ENCODE measurements at regions not wholly inside any gene's neighbourhood (a gene's known extent, or its start where the extent isn't known, plus 50 kb on each side); places are given as distances from the start of the nearest gene placed in this dataset.
"Not testable (repeated sequence)": the region's sequence is repeated elsewhere in the genome, so short reads cannot be mapped to it uniquely, and the experiment has no call there.

DNA sequence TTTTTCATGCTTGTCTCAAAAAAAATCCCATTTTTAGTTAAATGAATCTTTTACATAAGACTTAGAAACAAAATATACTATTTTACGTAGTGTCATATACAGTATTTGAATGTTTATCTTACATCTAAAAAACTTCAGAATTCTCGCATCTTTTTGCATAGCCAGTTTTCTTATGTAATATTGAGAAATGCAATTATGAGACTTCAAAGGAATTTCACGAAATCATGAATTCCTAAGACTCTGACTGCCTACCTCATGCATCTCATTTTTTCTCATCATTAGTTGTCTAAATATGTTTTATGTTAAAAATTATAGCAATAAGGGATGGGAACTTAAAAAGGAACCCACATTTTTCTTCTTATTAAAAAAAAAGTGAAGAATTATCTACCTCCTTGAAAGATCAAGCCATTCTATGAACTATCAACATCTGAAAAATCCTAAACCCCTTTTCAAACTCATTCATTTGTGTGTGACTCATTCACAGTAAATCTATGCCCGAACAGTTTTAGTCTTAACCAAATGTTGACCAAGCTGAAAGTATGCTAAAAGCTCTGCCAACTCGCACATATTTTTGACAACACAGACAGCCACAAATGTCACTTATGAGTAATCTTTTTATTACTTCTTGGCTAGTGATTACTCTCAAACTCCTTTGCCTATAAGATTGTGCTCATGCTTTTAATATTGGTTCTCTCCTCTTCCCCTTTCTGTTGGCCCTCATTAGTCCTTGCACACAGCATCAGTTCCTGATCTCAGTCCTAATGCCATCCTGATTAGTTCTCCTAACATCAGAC is 115.9 kb downstream of the DCLK3 start:
- intact Hi-C loops (cut with DNase I) = no loop called here
- Histone ChIP-seq H3K27ac (replicated peaks in 1 of 4) (no peak overlapping the region), H3K4me3 (no peak overlapping the region), H3K4me1 (no peaks in the 10 kb centered on the region), H3K9me3 (no peaks in the 10 kb centered on the region), H3K36me3 (no peaks in the 10 kb centered on the region), H3K27me3 (no peaks in the 10 kb centered on the region)
- TF ChIP-seq POLR2AphosphoS5 (IDR thresholded peaks at IDR 0.05) (no peak), POLR2A (IDR thresholded peaks at IDR 0.05; ENCODE audit: low read depth) (no peak), EP300 (IDR thresholded peaks at IDR 0.05) (no peak)
- TF ChIP-seq, protein P1, sequence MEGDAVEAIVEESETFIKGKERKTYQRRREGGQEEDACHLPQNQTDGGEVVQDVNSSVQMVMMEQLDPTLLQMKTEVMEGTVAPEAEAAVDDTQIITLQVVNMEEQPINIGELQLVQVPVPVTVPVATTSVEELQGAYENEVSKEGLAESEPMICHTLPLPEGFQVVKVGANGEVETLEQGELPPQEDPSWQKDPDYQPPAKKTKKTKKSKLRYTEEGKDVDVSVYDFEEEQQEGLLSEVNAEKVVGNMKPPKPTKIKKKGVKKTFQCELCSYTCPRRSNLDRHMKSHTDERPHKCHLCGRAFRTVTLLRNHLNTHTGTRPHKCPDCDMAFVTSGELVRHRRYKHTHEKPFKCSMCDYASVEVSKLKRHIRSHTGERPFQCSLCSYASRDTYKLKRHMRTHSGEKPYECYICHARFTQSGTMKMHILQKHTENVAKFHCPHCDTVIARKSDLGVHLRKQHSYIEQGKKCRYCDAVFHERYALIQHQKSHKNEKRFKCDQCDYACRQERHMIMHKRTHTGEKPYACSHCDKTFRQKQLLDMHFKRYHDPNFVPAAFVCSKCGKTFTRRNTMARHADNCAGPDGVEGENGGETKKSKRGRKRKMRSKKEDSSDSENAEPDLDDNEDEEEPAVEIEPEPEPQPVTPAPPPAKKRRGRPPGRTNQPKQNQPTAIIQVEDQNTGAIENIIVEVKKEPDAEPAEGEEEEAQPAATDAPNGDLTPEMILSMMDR (IDR thresholded peaks at IDR 0.05) = no peak
- 60% methylated on average over 5 of the region's 5 CpGs for WGBS
- no peak for DNase-seq (ENCODE audit: extremely low spot score)

DNA sequence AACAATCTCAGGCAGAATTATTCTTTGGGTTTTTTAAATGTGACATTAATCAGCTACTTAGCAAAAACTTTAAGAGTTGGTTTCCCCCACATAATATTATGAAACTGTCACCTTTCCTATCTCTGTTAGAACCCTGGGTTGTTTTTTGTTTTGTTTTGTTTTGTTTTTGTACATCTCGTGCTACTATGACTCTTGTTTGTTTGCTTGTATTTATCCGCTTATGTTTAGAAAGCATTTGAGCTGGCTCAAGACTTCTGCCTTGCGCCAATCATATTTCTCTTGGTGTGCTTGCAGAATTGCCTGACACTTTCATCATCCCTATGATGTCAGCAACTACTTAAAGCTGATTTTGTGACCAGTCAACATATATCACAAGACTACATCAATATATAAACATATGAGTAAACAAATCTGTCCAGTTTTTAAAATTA is 116.9 kb downstream of the DCLK3 start:
- Histone ChIP-seq H3K27ac (replicated peaks in 1 of 4) (no peak overlapping the region), H3K27me3 (no peaks in the 10 kb centered on the region), H3K4me3 (no peak overlapping the region), H3K9me3 (no peaks in the 10 kb centered on the region), H3K4me1 (no peaks in the 10 kb centered on the region), H3K36me3 (no peaks in the 10 kb centered on the region)
- whole genome bisulfite sequencing = 89% methylated on average over 3 of the region's 3 CpGs
- no peak for DNase-seq (ENCODE audit: extremely low spot score)
- intact Hi-C loops (cut with DNase I) = no loop called here
- TF ChIP-seq POLR2A (IDR thresholded peaks at IDR 0.05; ENCODE audit: low read depth) (no peak), EP300 (IDR thresholded peaks at IDR 0.05) (no peak)
- TF ChIP-seq, protein P1 (IDR thresholded peaks at IDR 0.05) = no peak

DNA sequence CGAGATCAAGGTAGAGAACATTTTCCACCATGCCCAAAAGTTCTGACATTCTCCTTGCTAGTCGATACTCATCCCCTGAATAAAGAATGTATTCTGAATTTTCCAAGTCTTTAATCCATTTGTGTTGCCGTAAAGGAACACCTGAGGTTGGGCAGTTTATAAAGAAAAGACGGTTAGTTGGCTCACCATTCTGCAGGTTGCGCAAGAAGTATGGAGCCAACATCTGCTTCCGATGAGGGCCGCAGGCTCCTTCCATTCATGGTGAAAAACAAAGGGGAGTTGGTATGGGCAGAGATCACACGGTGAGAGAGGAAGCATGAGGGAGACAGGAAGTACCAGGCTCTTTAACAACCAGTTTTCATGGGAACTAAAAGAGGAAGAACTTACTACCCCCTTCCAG is 121.2 kb downstream of the DCLK3 start:
- no peak for TF ChIP-seq EP300 (IDR thresholded peaks at IDR 0.05)
- no peak for TF ChIP-seq POLR2AphosphoS5 (IDR thresholded peaks at IDR 0.05)
- TF ChIP-seq, protein P1 (IDR thresholded peaks at IDR 0.05) = no peak
- no peak for TF ChIP-seq POLR2A (IDR thresholded peaks at IDR 0.05; ENCODE audit: low read depth)
- WGBS = 84% methylated on average over 8 of the region's 8 CpGs
- H3K4me3 ChIP-seq = no peak overlapping the region
- H3K36me3 ChIP-seq = no peaks in the 10 kb centered on the region
- H3K27me3 ChIP-seq = no peaks in the 10 kb centered on the region
- no peaks in the 10 kb centered on the region for H3K9me3 ChIP-seq
- no peak for DNase-seq (ENCODE audit: extremely low spot score)
- H3K27ac ChIP-seq (replicated peaks in 1 of 4) = no peak overlapping the region
- no peaks in the 10 kb centered on the region for H3K4me1 ChIP-seq
- intact Hi-C loops (cut with DNase I) = no loop called here

DNA sequence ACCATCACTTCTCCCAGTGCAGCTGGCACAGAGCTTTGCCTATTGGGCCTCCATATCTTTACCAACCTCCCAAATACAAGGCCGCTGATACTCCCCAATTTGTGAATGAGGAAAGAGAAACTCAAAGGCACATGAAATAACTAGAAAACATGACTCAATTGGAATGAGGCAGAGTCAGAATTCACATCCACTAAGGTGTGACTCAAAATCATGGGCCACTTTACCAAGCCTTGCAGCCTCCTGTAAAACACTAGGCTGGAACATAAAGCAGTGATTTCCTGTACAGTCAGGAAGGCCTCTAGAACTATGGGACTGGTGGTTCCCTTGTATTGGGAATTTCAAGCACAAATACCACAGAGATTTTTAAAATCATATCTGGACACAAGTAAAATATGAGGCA is 128.6 kb downstream of the DCLK3 start:
- intact Hi-C loops (cut with DNase I) = no loop called here

DNA sequence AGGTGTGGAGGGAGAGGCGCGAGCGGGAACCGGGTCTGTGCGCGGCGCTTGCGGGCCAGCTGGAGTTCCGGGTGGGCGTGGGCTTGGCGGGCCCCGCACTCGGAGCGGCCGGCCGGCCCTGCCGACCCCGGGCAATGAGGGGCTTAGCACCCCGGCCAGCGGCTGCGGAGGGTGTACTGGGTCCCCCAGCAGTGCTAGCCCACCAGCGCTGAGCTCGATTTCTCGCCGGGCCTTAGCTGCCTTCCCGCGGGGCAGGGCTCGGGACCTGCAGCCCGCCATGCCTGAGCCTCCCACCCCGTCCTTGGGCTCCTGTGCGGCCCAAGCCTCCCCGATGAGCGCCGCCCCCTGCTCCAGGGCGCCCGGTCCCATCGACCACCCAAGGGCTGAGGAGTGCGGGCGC is 130.5 kb downstream of the DCLK3 start:
- H3K9me3 ChIP-seq; H3K4me1 ChIP-seq; H3K27ac ChIP-seq (replicated peaks in 1 of 4); H3K27me3 ChIP-seq; intact Hi-C loops (cut with DNase I); H3K36me3 ChIP-seq; DNase-seq (ENCODE audit: extremely low spot score); H3K4me3 ChIP-seq: not testable (repeated sequence)
- WGBS = 100% methylated on average over 15 of the region's 39 CpGs

More for the DNA sequence above, 128.6 kb downstream of the DCLK3 start:
- no peak overlapping the region for H3K27ac ChIP-seq (replicated peaks in 1 of 4)
- H3K4me1 ChIP-seq = no peaks in the 10 kb centered on the region
- TF ChIP-seq POLR2AphosphoS5 (IDR thresholded peaks at IDR 0.05) (no peak), POLR2A (IDR thresholded peaks at IDR 0.05; ENCODE audit: low read depth) (no peak), EP300 (IDR thresholded peaks at IDR 0.05) (no peak)
- TF ChIP-seq, protein P1 (IDR thresholded peaks at IDR 0.05) = no peak
- no peak overlapping the region for H3K4me3 ChIP-seq
- WGBS = 100% methylated on average over 1 of the region's 1 CpG
- H3K36me3 ChIP-seq = no peaks in the 10 kb centered on the region
- no peaks in the 10 kb centered on the region for H3K27me3 ChIP-seq
- no peaks in the 10 kb centered on the region for H3K9me3 ChIP-seq
- no peak for DNase-seq (ENCODE audit: extremely low spot score)

Measured in esophagus muscularis mucosa (tissue), 4 donors.